Dendritic cell treated with granulocyte-macrophage colony-stimulating factor and Interleukin-4, amounts not matched to agents 40 ng/mL and 50 ng/mL, for 4 days (primary cell): ENCODE measurements at regions not wholly inside any gene's neighbourhood (a gene's known extent, or its start where the extent isn't known, plus 50 kb on each side); places are given as distances from the start of the nearest gene placed in this dataset.

ENCODE experiments used
- H3K27ac Mint-ChIP-seq: one replicate; pipeline ENCODE4 v1.8.0; 2022; ENCODE audit warnings: mild to moderate bottlenecking, mixed read lengths
- H3K27me3 Mint-ChIP-seq: one replicate; pipeline ENCODE4 v1.8.0; 2022; ENCODE audit warnings: mild to moderate bottlenecking, mixed read lengths
- H3K36me3 Mint-ChIP-seq: one replicate; pipeline ENCODE4 v1.8.0; 2022; ENCODE audit warnings: low read depth, mixed read lengths
- H3K4me1 Mint-ChIP-seq: one replicate; pipeline ENCODE4 v1.8.0; 2022; ENCODE audit warnings: low read depth, mixed read lengths
- H3K4me3 Mint-ChIP-seq: one replicate; pipeline ENCODE4 v1.8.0; 2022; ENCODE audit warnings: mild to moderate bottlenecking, moderate library complexity, mixed read lengths
- H3K9me3 Mint-ChIP-seq: one replicate; pipeline ENCODE4 v1.8.0; 2022; ENCODE audit warnings: mixed read lengths
- intact Hi-C: fragments of 100-400 bp; cut with micrococcal nuclease; formaldehyde crosslinking; loops from one replicate; pipeline ENCODE4 v1.15.0; 2022

DNA sequence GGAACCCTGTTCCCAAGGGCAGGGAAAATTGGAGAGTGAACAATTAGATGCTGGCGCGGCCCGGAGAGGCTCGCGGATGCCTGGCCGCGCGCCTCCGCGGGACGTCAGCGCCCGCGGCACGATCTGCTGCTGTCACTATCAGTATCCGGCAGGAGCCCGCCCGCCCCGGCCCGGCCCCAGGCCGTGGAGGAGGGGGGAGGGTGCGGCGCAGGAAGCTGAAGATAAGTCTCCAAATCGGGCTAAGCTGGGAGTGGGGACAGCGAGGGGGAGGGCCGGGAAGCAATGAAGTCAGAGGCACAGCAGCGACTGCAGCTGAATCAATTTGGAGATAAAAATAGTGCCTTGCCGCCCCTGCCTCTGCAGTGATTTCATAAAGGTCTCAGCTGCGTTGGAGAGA is 441.5 kb upstream of the KLF12 start:
- Mint-ChIP-seq H3K27ac (no peak overlapping the region), H3K9me3 (no peaks in the 10 kb centered on the region), H3K4me3 (no peak overlapping the region), H3K4me1 (no peaks in the 10 kb centered on the region), H3K36me3 (no peaks in the 10 kb centered on the region), H3K27me3 (peaks cover 21% of the 10 kb centered on the region)
- intact Hi-C loops: no loop called here

DNA sequence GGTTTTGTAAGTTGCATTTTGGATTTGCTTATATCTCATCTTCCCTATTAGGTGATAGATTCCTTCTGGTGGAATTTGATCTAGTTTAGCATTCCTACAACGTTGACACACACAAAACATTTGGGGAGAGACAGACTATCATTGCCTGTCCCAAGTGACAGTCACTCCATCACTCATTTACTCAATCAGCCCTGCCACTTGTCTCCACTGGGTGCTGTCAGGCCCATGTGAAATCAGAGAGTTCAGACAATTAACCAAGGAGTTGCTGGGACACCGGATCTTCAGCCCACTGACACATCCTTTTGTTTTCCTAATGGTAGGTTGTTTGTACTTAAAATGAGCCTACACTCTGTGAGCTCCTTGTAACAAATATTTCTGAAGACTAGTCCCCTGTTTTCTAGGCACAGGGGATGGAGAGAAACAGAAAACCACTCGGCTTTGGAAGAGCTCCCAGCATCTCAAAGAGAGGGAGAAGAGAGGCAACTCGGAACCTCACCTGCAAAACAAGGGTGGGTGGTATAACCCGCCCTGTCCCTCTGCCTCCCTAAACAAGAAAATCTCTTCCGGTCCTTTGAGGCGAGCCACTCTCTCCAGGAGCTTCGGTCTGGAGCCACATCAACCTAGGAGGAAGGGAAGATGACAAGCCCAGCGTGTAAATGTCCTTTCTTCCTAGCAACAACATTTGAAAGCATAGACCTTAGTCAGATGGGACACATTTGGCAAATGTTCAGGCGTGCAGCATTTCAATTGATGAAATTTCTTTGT is 440.9 kb upstream of the KLF12 start:
- no peaks in the 10 kb centered on the region for H3K36me3 Mint-ChIP-seq
- no peak overlapping the region for H3K27ac Mint-ChIP-seq
- intact Hi-C loops: no loop called here
- H3K27me3 Mint-ChIP-seq: peaks cover 21% of the 10 kb centered on the region
- H3K4me3 Mint-ChIP-seq: no peak overlapping the region
- no peaks in the 10 kb centered on the region for H3K9me3 Mint-ChIP-seq
- no peaks in the 10 kb centered on the region for H3K4me1 Mint-ChIP-seq

DNA sequence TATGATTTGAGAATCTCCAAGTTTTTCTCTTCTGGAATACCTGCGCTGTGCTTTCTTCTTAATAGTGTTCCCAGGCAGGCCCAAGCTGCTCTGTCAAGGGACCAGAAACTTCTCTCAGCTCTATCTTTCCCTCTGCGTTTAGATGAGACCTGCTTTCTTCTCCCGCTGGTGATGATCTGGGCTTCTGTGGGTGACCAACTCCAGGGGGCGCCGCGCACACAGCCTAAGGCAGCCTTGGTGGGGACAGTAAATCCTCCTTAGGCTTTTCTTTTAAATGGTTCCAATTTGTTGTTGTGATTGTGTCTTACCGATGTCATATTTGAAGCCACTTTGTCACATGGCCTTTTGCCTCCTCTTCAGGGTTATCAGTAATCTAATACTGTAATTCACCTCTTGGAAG is 439.4 kb upstream of the KLF12 start:
- intact Hi-C loops: no loop called here
- H3K27ac Mint-ChIP-seq: no peak overlapping the region
- H3K9me3 Mint-ChIP-seq: no peaks in the 10 kb centered on the region
- H3K4me3 Mint-ChIP-seq: no peak overlapping the region
- no peaks in the 10 kb centered on the region for H3K4me1 Mint-ChIP-seq
- peaks cover 21% of the 10 kb centered on the region for H3K27me3 Mint-ChIP-seq
- no peaks in the 10 kb centered on the region for H3K36me3 Mint-ChIP-seq

DNA sequence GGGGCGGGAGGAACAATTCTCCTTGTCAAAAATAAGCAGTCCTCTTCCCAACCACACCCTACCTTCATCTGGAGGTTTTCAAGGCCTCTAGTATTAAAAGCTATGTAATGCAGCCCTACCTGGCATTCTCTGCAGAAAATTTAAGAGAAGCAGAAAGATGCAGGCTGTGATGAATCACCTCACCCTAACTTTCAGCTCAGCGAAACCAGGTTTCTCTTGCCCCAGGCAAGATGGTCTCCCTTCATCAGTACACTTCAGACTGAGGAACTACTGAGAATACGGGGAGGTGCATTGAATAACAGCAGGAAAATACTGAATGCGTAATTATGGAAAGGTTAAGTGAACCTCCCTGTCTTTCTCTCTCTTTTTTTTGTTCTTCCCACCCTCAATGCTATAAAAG is 437.6 kb upstream of the KLF12 start:
- no peaks in the 10 kb centered on the region for H3K4me1 Mint-ChIP-seq
- no peak overlapping the region for H3K27ac Mint-ChIP-seq
- H3K27me3 Mint-ChIP-seq: peaks cover 21% of the 10 kb centered on the region
- H3K36me3 Mint-ChIP-seq: no peaks in the 10 kb centered on the region
- H3K4me3 Mint-ChIP-seq: no peak overlapping the region
- intact Hi-C loops: no loop called here
- no peaks in the 10 kb centered on the region for H3K9me3 Mint-ChIP-seq

DNA sequence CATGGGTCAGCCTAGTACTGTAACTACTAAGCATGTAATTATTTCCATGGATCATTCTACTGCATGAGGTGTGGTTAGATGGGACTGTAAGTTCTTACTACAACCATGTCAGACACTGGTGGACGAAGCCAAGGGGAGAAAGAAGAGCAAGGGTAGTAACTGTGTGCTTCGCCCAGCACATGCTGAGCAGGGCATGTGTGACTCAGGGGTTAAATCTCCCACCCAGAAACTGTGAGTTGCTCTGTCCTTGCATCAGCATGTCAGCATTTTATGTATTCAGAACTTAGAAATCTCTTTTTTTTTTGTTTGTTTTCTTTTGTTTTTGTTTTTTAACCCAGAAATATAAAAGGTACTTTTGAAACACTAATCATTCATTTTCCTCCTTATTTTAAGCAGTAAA is 436.6 kb upstream of the KLF12 start:
- H3K27me3 Mint-ChIP-seq: peaks cover 13% of the 10 kb centered on the region
- no peaks in the 10 kb centered on the region for H3K4me1 Mint-ChIP-seq
- no peaks in the 10 kb centered on the region for H3K9me3 Mint-ChIP-seq
- no peak overlapping the region for H3K4me3 Mint-ChIP-seq
- no peak overlapping the region for H3K27ac Mint-ChIP-seq
- H3K36me3 Mint-ChIP-seq: no peaks in the 10 kb centered on the region
- intact Hi-C loops: no loop called here

DNA sequence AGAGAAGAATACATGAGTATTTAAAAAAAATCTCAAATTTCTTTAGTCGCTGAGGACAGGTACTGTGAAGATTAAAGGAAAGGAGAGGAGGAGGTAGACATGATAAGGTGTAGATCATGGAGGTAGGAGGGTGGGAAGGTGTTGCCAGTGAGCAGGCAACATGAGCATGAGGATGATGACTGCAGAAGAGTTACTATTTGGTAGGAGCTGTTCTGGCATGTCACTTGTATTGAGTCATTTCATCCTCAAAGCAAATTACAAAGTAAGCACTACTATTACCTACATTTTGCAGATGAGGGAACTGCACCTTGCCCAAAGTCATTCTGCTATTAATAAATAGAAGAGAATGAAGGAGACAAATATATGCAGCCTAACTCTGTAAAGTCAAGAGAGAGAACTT is 435.8 kb upstream of the KLF12 start:
- Mint-ChIP-seq H3K27ac (no peak overlapping the region), H3K36me3 (no peaks in the 10 kb centered on the region), H3K4me3 (no peak overlapping the region)

DNA sequence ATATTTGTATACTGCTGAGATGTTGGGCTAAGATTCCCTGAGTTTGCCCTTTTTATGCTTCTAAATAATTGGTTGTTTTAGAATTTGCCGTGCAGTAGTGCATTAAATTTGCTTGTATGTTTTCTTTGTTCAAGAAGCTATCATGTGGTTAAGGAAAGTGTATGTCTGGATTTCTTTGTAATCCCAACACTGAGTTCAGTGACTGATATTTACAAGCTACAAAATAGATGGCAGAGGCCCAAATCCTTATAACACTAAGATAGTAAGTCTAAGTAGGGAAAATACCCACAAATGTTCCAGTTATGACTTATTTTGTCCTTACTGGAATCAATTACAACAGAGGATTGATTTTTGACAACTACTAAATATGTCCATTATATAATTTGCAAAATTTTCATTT is 435.0 kb upstream of the KLF12 start:
- Mint-ChIP-seq H3K4me3 (no peak overlapping the region), H3K27me3 (peaks cover under 1% of the 10 kb centered on the region), H3K36me3 (no peaks in the 10 kb centered on the region), H3K27ac (no peak overlapping the region), H3K4me1 (no peaks in the 10 kb centered on the region), H3K9me3 (no peaks in the 10 kb centered on the region)
- intact Hi-C loops: no loop called here

More for the DNA sequence above, 435.8 kb upstream of the KLF12 start:
- Mint-ChIP-seq H3K27me3 (peaks cover 6% of the 10 kb centered on the region), H3K4me1 (no peaks in the 10 kb centered on the region), H3K9me3 (no peaks in the 10 kb centered on the region)
- intact Hi-C loops: no loop called here

DNA sequence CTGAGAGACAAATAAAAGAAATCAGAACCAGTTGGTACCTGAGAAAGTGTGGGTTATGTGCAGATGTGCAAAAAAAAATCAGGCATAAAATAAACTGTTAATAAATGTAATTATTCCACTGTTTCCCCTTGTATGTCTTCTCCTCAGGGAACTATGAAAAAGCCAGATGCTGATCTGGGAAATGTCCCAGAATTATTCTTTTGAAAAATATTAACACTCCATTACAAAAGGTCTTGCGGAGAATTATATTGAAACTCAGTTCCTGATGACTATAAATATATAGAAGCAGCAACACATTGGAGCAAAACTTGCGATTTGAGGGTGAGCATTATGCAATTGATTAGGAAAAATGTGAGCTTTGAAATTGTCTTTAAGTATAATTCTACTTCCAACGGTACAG is 433.3 kb upstream of the KLF12 start:
- H3K27me3 Mint-ChIP-seq: no peaks in the 10 kb centered on the region
- no peaks in the 10 kb centered on the region for H3K36me3 Mint-ChIP-seq
- no peaks in the 10 kb centered on the region for H3K4me1 Mint-ChIP-seq
- no peak overlapping the region for H3K4me3 Mint-ChIP-seq
- intact Hi-C loops: no loop called here
- H3K9me3 Mint-ChIP-seq: no peaks in the 10 kb centered on the region
- no peak overlapping the region for H3K27ac Mint-ChIP-seq

DNA sequence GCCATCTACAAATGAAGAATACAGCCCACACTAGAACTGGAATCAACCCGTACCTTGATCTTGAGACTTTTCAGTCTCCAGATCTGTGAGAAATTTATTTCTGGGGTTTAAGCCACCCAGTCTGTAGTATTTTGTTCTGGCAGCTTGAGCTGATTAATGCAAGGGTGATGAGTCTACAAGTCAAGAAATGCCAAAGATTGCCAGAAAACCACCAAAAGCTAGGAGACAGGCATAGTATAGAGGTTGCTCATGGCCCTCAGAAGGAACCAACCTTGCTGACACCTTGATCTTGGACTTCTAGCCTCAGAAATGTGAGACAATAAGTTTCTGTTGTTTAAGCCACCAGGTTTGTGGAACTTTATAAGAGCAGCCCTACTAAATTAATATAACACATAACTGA is 428.2 kb upstream of the KLF12 start:
- no peaks in the 10 kb centered on the region for H3K36me3 Mint-ChIP-seq
- no peaks in the 10 kb centered on the region for H3K27me3 Mint-ChIP-seq
- intact Hi-C loops: no loop called here
- no peak overlapping the region for H3K4me3 Mint-ChIP-seq
- H3K9me3 Mint-ChIP-seq: peaks cover 33% of the 10 kb centered on the region
- H3K27ac Mint-ChIP-seq: no peak overlapping the region
- no peaks in the 10 kb centered on the region for H3K4me1 Mint-ChIP-seq

DNA sequence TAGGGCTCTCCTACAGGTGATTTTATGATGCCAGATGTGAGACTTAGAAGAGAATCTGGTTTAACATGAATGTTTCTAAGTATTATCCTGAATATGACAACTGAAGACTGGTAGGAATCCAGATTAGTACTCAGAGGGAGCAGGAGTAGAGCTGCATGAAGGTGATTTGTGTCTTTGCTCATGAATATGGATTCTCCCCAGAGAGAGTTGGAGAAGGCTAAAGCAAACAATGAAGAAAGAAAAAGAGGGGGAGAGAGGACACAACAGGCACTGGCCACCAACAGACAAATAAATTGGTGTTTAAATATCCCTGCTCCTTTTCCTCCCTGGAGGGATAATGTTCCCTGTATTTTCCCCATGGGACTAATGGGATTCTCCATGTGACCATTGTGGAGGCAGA is 427.0 kb upstream of the KLF12 start:
- intact Hi-C loops: no loop called here
- Mint-ChIP-seq H3K27me3 (no peaks in the 10 kb centered on the region), H3K9me3 (peaks cover 33% of the 10 kb centered on the region), H3K4me3 (no peak overlapping the region), H3K27ac (no peak overlapping the region), H3K36me3 (no peaks in the 10 kb centered on the region), H3K4me1 (no peaks in the 10 kb centered on the region)

DNA sequence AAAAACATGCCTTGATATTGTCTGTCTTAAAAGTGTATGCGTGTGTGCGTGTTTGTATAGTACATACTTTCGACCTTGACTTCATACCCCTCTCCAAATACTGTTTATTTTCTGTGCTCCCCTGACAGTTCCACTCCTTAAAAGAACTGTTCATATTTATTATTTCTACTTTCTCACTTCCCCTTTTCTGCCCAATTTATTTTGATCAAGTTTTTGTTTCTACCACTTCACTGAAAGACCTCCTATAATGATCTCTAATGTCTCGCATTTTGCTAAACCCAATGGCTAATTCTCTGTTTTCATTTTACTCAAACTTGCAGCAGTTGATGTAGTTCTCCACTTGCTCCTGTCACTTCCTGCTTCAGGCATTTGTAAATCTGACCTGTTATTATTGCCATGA is 426.1 kb upstream of the KLF12 start:
- Mint-ChIP-seq H3K4me3 (no peak overlapping the region), H3K27ac (no peak overlapping the region), H3K4me1 (no peaks in the 10 kb centered on the region), H3K27me3 (no peaks in the 10 kb centered on the region), H3K9me3 (peaks cover 33% of the 10 kb centered on the region), H3K36me3 (no peaks in the 10 kb centered on the region)
- intact Hi-C loops: no loop called here

DNA sequence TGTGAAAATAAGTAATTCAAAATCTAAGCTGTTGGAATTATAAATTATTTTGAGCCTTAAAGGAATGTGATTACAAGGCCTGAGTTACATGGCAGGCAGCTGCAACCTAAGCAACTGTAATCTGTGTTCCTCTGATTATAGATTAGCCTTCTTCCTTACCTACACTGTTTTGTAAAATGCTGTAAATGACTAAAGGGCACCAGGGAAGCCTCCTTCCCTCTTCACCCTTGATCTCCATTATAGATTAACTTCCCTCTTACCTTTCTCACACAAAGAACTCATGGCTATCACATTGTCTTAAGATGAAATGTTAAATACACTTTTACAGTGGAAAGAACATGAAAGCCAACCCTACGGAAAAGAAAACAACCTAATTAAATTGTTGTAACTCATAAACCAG is 423.7 kb upstream of the KLF12 start:
- Mint-ChIP-seq H3K27me3 (no peaks in the 10 kb centered on the region), H3K9me3 (peaks cover 33% of the 10 kb centered on the region), H3K36me3 (no peaks in the 10 kb centered on the region), H3K4me1 (no peaks in the 10 kb centered on the region), H3K4me3 (no peak overlapping the region), H3K27ac (no peak overlapping the region)
- intact Hi-C loops: no loop called here

DNA sequence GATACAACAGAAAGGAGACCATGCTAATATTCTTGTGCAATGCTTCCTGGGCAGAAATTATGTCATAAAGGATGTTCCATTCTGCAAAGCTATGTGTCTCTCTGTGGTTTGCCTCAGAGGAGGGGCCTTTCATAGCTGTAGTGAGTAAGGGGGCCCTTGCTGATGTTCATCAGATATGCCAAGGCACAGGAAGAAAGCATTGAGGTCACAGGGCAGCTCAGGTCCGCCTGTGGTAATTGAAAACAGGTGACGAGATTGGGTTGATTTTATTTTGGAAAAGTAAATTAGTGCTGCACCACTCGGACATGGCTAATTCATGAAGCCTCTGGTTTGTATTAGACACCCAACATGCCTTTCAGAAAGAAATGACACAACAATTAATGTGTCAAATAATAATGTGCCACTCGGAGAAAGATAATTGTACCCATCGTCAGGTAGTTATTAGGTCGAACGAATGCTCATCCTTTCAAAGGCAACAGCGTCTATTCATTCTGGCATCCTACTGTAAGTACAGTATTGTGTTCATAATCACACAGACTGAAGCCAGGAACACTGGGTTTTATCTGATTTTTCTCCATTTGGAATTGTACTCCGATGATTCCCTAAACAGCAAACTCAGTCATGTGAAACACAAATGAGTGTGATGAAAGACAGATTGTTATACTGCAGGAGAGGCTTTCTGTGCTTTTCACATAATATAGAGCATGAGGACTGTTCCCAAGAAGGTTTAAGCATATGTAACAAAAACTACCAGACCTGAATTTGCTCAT is 421.6 kb upstream of the KLF12 start:
- intact Hi-C loops: no loop called here
- H3K4me3 Mint-ChIP-seq: no peak overlapping the region
- no peak overlapping the region for H3K27ac Mint-ChIP-seq
- H3K27me3 Mint-ChIP-seq: no peaks in the 10 kb centered on the region
- no peaks in the 10 kb centered on the region for H3K4me1 Mint-ChIP-seq
- H3K9me3 Mint-ChIP-seq: peaks cover 19% of the 10 kb centered on the region
- no peaks in the 10 kb centered on the region for H3K36me3 Mint-ChIP-seq

DNA sequence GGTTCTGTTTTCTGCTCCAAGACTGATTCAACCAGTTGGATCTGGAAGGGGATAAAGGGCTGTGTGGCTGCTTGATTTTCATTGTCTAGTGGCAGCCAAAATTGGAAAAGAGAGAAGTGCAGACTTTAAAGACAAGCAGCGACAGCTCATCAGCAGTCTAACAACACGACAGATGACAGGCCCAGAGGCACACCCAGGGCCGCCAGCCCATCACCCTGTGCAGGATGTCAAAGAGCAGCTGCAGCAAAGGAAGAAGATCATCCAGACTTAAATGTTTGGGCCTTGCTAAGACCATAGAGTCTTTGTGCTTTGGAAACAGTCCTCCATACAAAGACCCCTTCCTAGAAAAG is 421.0 kb upstream of the KLF12 start:
- Mint-ChIP-seq H3K4me3 (no peak overlapping the region), H3K36me3 (no peaks in the 10 kb centered on the region), H3K4me1 (no peaks in the 10 kb centered on the region), H3K27ac (no peak overlapping the region), H3K9me3 (peaks cover 13% of the 10 kb centered on the region), H3K27me3 (no peaks in the 10 kb centered on the region)
- intact Hi-C loops: no loop called here
